Activated naive CD8-positive, alpha-beta T cell (primary cell): ENCODE measurements at regions not wholly inside any gene's neighbourhood (a gene's known extent, or its start where the extent isn't known, plus 50 kb on each side); places are given as distances from the start of the nearest gene placed in this dataset.

Source experiments
- H3K27ac Mint-ChIP-seq: one replicate; pipeline ENCODE4 v1.8.0; 2021; ENCODE audit warnings: mixed read lengths
- H3K27me3 Mint-ChIP-seq: one replicate; pipeline ENCODE4 v1.8.0; 2021; ENCODE audit warnings: mixed read lengths
- H3K36me3 Mint-ChIP-seq: one replicate; pipeline ENCODE4 v1.8.0; 2021; ENCODE audit warnings: mixed read lengths
- H3K4me1 Mint-ChIP-seq: one replicate; pipeline ENCODE4 v1.8.0; 2021; ENCODE audit warnings: low read depth, mixed read lengths
- H3K4me3 Mint-ChIP-seq: one replicate; pipeline ENCODE4 v1.8.0; 2021; ENCODE audit warnings: mild to moderate bottlenecking, mixed read lengths
- H3K9me3 Mint-ChIP-seq: one replicate; pipeline ENCODE4 v1.8.0; 2021; ENCODE audit warnings: low read depth, mixed read lengths

- Mint-ChIP-seq H3K27me3 (peaks cover 8% of the 10 kb centered on the region), H3K4me1 (no peaks in the 10 kb centered on the region), H3K9me3 (peaks cover 4% of the 10 kb centered on the region), H3K27ac (no peak overlapping the region), H3K4me3 (no peak overlapping the region), H3K36me3 (no peaks in the 10 kb centered on the region)
These were observed 52.0 kb upstream of the NPTX2 start for GRCh38 chr7:98565103-98565502.

- H3K9me3 Mint-ChIP-seq: peaks cover 4% of the 10 kb centered on the region
- no peaks in the 10 kb centered on the region for H3K36me3 Mint-ChIP-seq
- peaks cover 8% of the 10 kb centered on the region for H3K27me3 Mint-ChIP-seq
- no peak overlapping the region for H3K27ac Mint-ChIP-seq
- no peak overlapping the region for H3K4me3 Mint-ChIP-seq
- no peaks in the 10 kb centered on the region for H3K4me1 Mint-ChIP-seq
These were observed 54.1 kb upstream of the NPTX2 start for GRCh38 chr7:98562871-98563495.

GRCh38 chr7:98562381-98562823 lies 54.7 kb upstream of the NPTX2 start:
- H3K36me3 Mint-ChIP-seq: no peaks in the 10 kb centered on the region
- peaks cover 4% of the 10 kb centered on the region for H3K9me3 Mint-ChIP-seq
- H3K4me1 Mint-ChIP-seq: no peaks in the 10 kb centered on the region
- no peak overlapping the region for H3K27ac Mint-ChIP-seq
- H3K4me3 Mint-ChIP-seq: no peak overlapping the region
- peaks cover 8% of the 10 kb centered on the region for H3K27me3 Mint-ChIP-seq

- Mint-ChIP-seq H3K4me1 (no peaks in the 10 kb centered on the region), H3K27ac (no peak overlapping the region), H3K9me3 (peaks cover 4% of the 10 kb centered on the region), H3K27me3 (peaks cover 7% of the 10 kb centered on the region), H3K36me3 (no peaks in the 10 kb centered on the region), H3K4me3 (no peak overlapping the region)
These were observed 57.1 kb upstream of the NPTX2 start for GRCh38 chr7:98559958-98560357.

GRCh38 chr7:98559219-98559618 lies 57.9 kb upstream of the NPTX2 start:
- Mint-ChIP-seq H3K9me3 (no peaks in the 10 kb centered on the region), H3K27ac (no peak overlapping the region), H3K4me3 (no peak overlapping the region), H3K27me3 (peaks cover 7% of the 10 kb centered on the region), H3K4me1 (no peaks in the 10 kb centered on the region), H3K36me3 (no peaks in the 10 kb centered on the region)

GRCh38 chr7:98557538-98558031 lies 59.5 kb upstream of the NPTX2 start:
- H3K4me3 Mint-ChIP-seq: no peak overlapping the region
- peaks cover 4% of the 10 kb centered on the region for H3K27me3 Mint-ChIP-seq
- H3K4me1 Mint-ChIP-seq: no peaks in the 10 kb centered on the region
- no peak overlapping the region for H3K27ac Mint-ChIP-seq
- peaks cover 5% of the 10 kb centered on the region for H3K9me3 Mint-ChIP-seq
- H3K36me3 Mint-ChIP-seq: no peaks in the 10 kb centered on the region

GRCh38 chr7:98556288-98556687 lies 60.8 kb upstream of the NPTX2 start:
- no peak overlapping the region for H3K4me3 Mint-ChIP-seq
- no peak overlapping the region for H3K27ac Mint-ChIP-seq
- peaks cover 2% of the 10 kb centered on the region for H3K27me3 Mint-ChIP-seq
- no peaks in the 10 kb centered on the region for H3K36me3 Mint-ChIP-seq
- H3K4me1 Mint-ChIP-seq: no peaks in the 10 kb centered on the region
- peaks cover 14% of the 10 kb centered on the region for H3K9me3 Mint-ChIP-seq

- no peaks in the 10 kb centered on the region for H3K36me3 Mint-ChIP-seq
- no peak overlapping the region for H3K4me3 Mint-ChIP-seq
- H3K27ac Mint-ChIP-seq: no peak overlapping the region
- H3K9me3 Mint-ChIP-seq: peaks cover 14% of the 10 kb centered on the region
- H3K4me1 Mint-ChIP-seq: no peaks in the 10 kb centered on the region
- peaks cover 2% of the 10 kb centered on the region for H3K27me3 Mint-ChIP-seq
These were observed 61.7 kb upstream of the NPTX2 start for GRCh38 chr7:98555403-98555802.

- H3K4me1 Mint-ChIP-seq: no peaks in the 10 kb centered on the region
- no peaks in the 10 kb centered on the region for H3K36me3 Mint-ChIP-seq
- H3K4me3 Mint-ChIP-seq: no peak overlapping the region
- peaks cover 3% of the 10 kb centered on the region for H3K27me3 Mint-ChIP-seq
- no peak overlapping the region for H3K27ac Mint-ChIP-seq
- peaks cover 15% of the 10 kb centered on the region for H3K9me3 Mint-ChIP-seq
These were observed 63.4 kb upstream of the NPTX2 start for GRCh38 chr7:98553666-98554065.

GRCh38 chr7:98551611-98552273 lies 65.3 kb upstream of the NPTX2 start:
- Mint-ChIP-seq H3K9me3 (peaks cover 19% of the 10 kb centered on the region), H3K4me3 (no peak overlapping the region), H3K36me3 (no peaks in the 10 kb centered on the region), H3K27me3 (peaks cover 9% of the 10 kb centered on the region), H3K27ac (no peak overlapping the region), H3K4me1 (no peaks in the 10 kb centered on the region)

- no peak overlapping the region for H3K27ac Mint-ChIP-seq
- peaks cover 19% of the 10 kb centered on the region for H3K9me3 Mint-ChIP-seq
- no peaks in the 10 kb centered on the region for H3K36me3 Mint-ChIP-seq
- no peaks in the 10 kb centered on the region for H3K4me1 Mint-ChIP-seq
- no peak overlapping the region for H3K4me3 Mint-ChIP-seq
- peaks cover 9% of the 10 kb centered on the region for H3K27me3 Mint-ChIP-seq
These were observed 68.1 kb upstream of the NPTX2 start for GRCh38 chr7:98548971-98549370.

- Mint-ChIP-seq H3K27ac (no peak overlapping the region), H3K4me1 (no peaks in the 10 kb centered on the region), H3K4me3 (no peak overlapping the region), H3K9me3 (peaks cover 19% of the 10 kb centered on the region), H3K27me3 (peaks cover 9% of the 10 kb centered on the region), H3K36me3 (no peaks in the 10 kb centered on the region)
These were observed 68.7 kb upstream of the NPTX2 start for GRCh38 chr7:98548370-98548769.

- H3K4me1 Mint-ChIP-seq: no peaks in the 10 kb centered on the region
- H3K9me3 Mint-ChIP-seq: peaks cover 11% of the 10 kb centered on the region
- H3K36me3 Mint-ChIP-seq: no peaks in the 10 kb centered on the region
- H3K4me3 Mint-ChIP-seq: no peak overlapping the region
- no peak overlapping the region for H3K27ac Mint-ChIP-seq
- H3K27me3 Mint-ChIP-seq: peaks cover 4% of the 10 kb centered on the region
These were observed 76.0 kb upstream of the NPTX2 start for GRCh38 chr7:98541101-98541500.

GRCh38 chr7:98539865-98540264 lies 77.2 kb upstream of the NPTX2 start:
- peaks cover 11% of the 10 kb centered on the region for H3K9me3 Mint-ChIP-seq
- H3K4me1 Mint-ChIP-seq: no peaks in the 10 kb centered on the region
- H3K27me3 Mint-ChIP-seq: peaks cover 2% of the 10 kb centered on the region
- no peak overlapping the region for H3K27ac Mint-ChIP-seq
- H3K4me3 Mint-ChIP-seq: no peak overlapping the region
- H3K36me3 Mint-ChIP-seq: no peaks in the 10 kb centered on the region

GRCh38 chr7:98536803-98537202 lies 80.3 kb upstream of the NPTX2 start:
- no peaks in the 10 kb centered on the region for H3K4me1 Mint-ChIP-seq
- H3K27ac Mint-ChIP-seq: no peak overlapping the region
- H3K4me3 Mint-ChIP-seq: no peak overlapping the region
- H3K9me3 Mint-ChIP-seq: peaks cover 11% of the 10 kb centered on the region
- peaks cover 3% of the 10 kb centered on the region for H3K27me3 Mint-ChIP-seq
- H3K36me3 Mint-ChIP-seq: no peaks in the 10 kb centered on the region

GRCh38 chr7:98534493-98534892 lies 82.6 kb upstream of the NPTX2 start:
- Mint-ChIP-seq H3K27me3 (peaks cover 3% of the 10 kb centered on the region), H3K36me3 (no peaks in the 10 kb centered on the region), H3K9me3 (peaks cover 16% of the 10 kb centered on the region), H3K27ac (no peak overlapping the region), H3K4me3 (no peak overlapping the region), H3K4me1 (no peaks in the 10 kb centered on the region)
